IPS DF 4.7 (cell line): ENCODE measurements at regions not wholly inside any gene's neighbourhood (a gene's known extent, or its start where the extent isn't known, plus 50 kb on each side); places are given as distances from the start of the nearest gene placed in this dataset.
"Not testable (repeated sequence)": the region's sequence is repeated elsewhere in the genome, so short reads cannot be mapped to it uniquely, and the experiment has no call there.

ENCODE experiments used
- DNase-seq: peaks from one replicate; pipeline ENCODE4 v3.0.0-alpha.2; 2013; ENCODE audit warnings: low spot score; ENCODE audit errors: extremely low read depth

- no peak for DNase-seq
Measured at GRCh38 chr6:74434171-74434570, 738.2 kb downstream of the CD109 start.

DNA sequence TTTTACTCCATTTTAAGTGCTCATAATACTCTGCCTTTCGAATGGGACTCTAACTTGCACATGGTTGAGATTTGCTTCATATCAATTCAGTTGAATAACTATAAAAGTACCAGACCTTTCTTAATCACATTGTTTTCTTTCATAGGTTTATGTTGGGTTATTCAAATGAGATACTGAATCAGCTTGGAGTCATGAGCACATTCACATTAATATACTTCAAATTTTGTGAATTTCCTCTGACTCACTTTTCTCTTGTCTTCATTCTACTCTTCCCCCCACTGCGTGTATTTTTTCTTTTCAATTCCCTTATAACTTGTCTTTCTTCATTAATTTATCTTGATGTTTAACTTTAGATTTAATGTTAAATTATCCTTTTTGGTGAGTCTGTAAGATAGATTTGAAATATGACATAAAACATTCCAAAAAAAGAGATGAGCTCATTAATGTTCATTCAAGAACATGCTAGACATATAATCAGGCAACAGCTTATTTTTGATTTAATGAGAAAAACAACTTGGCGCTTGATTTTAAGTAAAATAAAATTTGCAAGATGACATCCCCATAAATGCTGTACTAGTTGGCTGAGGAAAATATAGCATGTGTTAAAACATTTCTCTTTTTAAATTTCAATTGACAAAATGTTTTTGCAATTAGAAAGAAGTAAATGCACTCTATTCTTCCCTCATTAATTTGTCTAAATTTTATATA, 736.0 kb downstream of the CD109 start:
- DNase-seq: no peak

DNA sequence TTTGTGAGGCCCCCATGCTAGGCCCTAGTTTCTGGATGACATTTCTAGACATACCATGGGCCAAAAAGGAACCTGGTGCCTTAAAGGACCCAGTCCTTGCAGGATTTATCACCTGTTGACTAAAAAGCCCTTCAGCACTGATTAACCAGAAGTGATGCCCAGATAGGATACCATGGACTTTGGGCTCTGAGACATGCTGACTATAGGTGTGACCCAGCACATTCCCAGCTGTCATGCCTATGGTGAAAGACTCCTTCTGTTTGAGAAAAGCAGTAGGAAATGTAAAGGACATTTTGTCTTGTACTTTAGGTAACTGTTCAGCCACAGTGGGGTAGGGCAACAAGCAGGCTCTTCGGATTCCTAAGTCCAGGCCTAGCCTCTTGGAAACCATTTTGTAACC, 724.2 kb downstream of the CD109 start:
- no peak for DNase-seq

DNA sequence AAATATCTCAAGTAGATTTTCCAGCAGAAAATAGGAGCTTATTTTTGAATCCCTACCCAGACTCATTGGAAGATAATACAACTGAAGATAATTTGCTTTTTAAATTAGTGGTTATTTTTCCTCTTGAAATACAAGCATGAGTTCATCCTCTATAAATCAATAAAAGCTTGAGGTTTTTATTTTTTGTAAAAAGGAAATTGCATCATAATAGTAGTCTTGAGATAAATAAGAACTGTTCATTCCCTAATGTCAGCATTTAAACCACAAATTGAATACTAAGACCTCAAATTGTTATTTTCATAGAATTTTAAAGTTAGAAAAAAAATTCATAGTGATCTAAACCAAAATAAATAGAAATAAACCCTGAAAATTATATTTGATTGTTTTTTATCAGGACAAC, 719.1 kb downstream of the CD109 start:
- DNase-seq: no peak

- DNase-seq: no peak
Measured at GRCh38 chr6:74410630-74411029, 714.6 kb downstream of the CD109 start.

DNA sequence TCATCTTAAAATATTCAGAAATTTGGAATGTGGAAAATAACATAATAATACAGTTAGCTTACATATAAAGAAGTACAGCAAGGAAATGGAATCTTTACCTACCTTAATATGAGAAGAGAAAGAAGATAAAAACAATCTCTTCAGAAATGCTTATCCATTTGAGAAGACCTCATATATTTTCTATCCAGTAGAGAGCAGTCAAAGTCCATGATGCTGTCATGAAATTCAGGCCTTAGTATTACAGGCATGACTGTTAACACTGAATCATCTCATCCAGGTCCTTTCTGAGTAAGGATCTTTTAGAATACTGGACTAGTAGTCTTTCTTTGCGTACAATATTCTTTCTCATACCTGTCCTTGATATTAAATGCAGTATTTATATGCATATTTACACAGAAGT, 713.4 kb downstream of the CD109 start:
- no peak for DNase-seq

DNA sequence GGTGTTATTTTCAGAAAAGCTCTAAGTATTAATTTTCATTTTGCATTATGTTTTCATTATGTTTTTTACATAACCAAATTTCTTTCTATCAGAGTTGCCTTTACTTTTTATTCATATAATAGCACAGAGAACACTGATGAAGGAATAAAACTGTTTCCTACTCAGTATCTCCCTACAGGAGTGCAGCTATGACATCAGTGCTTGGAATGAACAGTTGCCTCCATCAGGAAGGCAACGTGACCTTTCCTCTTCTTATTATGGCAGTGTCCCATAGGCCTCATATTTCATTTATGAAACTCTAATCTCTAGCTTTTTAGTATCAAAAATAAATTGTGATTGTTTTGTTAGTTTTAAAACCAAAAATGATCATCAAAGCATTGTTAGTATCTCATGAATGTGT, 712.8 kb downstream of the CD109 start:
- DNase-seq: no peak

- no peak for DNase-seq
Measured at GRCh38 chr6:74404366-74404765, 708.4 kb downstream of the CD109 start.

GRCh38 chr6:74402781-74403180, 706.8 kb downstream of the CD109 start:
- no peak for DNase-seq

GRCh38 chr6:74378437-74378836, 682.4 kb downstream of the CD109 start:
- DNase-seq: not testable (repeated sequence)

DNA sequence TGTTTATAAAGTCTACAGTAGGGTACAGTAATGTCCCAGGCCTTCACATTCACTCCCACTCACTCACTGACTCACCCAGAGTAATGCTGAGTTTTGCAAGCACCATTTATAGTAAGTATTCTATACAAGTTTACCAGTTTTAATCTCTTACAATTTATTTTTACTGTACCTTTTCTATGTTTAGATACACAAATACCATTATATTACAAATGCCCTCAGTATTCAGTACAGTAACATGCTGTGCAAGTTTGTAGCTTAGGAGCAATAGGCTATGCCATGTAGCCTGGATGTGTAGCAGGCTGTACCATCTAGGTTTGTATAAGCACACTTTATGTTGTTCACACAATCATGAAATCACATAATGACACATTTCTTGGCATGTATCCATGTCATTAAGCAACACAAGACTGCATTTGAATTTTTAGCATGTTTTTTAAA, 673.6 kb downstream of the CD109 start:
- DNase-seq: no peak

DNA sequence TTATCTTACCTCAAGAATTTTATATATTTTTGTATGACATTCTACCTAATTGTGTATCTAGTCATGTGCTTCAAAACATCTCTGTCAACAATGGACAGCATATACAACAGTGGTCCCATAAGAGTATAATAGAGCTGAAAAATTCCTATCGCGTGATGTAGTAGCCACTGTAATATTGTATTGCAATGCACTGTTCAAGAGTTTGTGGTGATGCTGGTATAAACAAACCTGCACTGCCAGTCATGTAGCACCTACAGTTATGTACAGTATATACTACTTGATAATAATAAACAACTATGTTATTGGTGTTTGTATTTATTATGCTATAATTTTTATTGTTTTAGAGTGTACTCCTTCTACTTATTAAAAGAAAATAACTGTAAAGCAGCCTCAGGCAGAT, 672.7 kb downstream of the CD109 start:
- DNase-seq: no peak

DNA sequence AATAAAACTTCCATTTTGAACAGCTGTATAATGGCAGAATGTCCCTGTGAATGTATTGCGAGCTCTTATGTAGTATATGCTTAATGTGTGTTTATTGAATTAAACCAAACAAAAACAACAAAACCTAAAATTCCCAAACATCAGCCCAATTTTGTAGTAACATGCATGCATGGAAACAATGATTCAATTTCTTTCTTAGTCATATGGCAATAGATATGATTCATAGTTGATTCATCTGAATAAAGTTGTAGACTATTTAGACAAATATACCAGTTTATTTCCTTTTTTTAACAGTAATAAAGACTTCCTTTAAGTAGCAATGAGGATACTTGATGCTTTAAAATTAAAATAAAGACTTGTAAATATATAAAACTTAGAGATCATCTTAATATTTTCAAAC, 670.6 kb downstream of the CD109 start:
- DNase-seq: no peak

DNA sequence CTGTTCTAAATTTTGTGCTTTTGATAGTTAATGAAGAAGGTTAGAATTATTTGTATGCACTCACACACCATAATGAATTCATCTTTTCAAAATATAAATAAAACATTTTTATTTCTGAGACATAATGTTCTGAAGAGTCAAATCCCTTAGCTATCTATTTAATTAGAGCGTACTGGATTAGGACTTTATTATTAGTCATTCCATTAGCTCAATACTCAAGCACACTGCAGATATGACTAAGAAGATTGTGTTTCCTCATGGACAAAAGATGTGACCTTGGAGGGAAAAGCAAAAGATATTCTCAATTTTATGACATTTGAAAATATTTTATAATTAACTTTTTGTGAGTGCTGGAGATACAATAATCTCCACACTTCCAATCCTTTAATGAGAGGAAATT, 666.4 kb downstream of the CD109 start:
- no peak for DNase-seq

DNA sequence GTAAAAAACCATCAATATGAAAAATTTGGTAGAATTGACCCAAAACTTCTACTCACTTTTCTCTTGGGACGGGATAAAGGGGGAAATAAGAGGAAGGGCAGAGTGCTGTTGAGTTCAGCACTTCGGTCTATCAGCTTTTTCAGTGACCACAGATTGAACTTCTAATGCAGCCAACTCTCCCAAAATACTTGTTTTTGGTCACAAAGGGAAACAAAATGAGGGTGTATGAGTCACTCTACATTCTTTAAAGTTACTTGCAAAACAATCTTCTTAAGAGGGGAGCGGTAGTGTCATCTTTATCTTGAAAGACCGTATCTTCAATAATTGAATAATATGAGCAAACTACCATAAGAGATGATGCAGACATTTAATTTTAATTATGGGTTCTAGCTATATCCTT, 661.3 kb downstream of the CD109 start:
- no peak for DNase-seq

DNA sequence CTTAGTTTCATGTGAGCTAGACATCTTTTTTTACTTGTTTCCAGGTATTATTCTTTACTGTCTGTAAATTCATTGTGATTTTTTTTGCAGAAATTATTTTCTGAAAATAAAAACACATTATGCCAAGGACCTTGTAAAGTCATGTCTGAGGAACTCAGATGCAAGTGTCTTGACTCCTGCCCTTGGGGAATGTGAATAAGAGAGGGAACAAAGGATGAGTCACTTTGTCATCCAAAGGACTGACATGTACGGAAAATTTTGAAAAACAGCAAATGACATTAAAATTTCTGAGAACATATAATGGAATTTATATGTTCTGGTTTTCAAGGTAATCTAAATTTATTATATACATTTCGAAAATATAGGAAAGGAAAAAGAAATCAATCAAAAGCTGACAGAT, 660.4 kb downstream of the CD109 start:
- DNase-seq: no peak

GRCh38 chr6:74346936-74347535, 651.0 kb downstream of the CD109 start:
- DNase-seq: no peak

- DNase-seq: no peak
Measured at GRCh38 chr6:74343804-74344203, 647.8 kb downstream of the CD109 start.

- not testable (repeated sequence) for DNase-seq
Measured at GRCh38 chr6:74343321-74343720, 647.3 kb downstream of the CD109 start.

DNA sequence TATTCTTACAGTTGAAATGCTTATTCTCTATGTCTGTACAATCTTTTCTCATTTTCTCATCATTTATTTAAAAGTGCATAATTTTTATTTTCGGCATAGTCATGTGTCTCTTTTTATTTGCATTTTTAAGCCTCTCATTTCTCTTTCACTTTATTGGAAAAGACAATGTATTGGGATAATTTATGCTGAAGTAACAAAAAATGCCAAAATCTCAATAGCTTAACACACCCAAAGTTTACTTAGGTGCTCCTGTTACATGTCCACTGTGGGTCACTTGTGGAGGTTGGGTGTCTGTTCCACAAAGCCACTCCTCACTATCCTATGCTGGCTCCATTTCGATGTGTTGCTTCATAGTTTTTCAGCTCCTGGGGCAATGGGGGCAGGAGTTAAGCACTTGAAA, 638.7 kb downstream of the CD109 start:
- no peak for DNase-seq

DNA sequence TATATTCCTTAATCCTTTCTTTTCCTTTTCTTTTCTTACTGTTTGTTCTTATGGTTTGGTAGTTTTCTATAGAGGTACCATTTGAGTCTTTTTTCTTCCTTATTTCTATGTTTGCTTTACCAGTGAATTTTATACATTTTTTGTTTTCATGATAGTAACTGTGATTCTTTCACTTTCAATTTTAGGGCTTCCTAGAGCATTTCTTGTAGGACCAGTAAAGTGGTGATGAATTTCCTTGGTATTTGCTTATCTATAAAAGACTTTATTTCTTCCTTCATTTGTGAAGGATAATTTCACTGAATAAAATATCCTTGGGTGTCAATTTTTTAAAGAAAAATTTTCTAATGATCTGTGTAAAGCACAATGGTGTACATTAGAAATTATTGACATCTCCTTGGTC, 637.4 kb downstream of the CD109 start:
- DNase-seq: no peak

DNA sequence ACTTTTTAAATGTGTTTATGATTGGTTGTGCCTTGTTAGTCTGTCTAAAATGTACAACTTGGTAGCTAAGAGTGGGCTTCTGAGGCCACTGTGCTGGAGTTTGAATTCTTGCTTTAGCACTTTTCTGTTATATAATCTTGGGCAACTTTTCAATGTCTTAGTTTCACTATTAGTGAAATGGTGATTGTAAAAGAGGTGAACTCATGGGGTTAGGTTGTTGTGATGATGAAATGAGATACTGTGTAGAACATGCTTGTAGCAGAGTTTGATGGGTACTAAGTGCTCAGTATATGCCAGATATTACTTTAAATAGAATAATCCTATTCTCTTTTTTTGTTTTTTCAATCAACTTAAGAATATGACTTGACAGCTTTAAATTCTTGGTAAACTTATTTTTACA, 624.7 kb downstream of the CD109 start:
- no peak for DNase-seq

DNA sequence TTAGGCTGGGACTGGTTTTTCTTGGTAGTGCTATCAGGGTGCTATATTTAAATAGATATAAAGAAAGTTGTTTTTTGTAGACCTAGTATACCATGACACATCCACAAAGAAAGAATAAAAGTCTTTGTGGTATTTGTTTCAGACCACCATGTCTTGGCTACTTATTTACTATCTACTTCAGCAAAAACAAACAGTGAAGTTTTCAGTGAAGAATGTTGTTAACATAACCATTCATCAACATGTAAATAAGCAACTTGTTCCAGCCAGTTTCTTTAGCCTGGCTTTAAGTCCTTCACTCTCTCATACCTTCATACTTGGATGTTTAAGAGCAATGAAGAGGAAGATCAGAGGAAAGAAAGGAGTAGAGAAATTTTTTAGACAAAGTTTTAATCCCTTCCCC, 624.1 kb downstream of the CD109 start:
- DNase-seq: no peak
